ENCODE measurements at regions not wholly inside any gene's neighbourhood (a gene's known extent, or its start where the extent isn't known, plus 50 kb on each side); places are given as distances from the start of the nearest gene placed in this dataset.
"Not testable (repeated sequence)": the region's sequence is repeated elsewhere in the genome, so short reads cannot be mapped to it uniquely, and the experiment has no call there.

DNA sequence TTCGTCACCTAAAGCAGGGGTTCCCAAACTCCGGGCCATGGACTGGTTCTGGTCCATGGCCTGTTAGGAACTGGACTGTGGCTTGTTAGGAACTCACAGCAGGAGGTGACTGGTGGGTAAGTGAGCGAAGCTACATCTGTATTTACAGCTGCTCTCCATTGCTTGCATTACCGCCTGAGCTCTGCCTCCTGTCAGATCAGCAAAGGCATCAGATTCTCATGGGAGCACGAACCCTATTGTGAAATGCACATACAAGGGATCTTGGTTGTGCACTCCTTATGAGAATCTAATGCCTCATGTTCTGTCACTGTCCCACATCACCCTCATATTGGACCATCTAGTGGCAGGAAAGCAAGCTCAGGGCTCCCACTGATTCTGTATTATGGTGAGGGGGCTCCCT lies 217.0 kb downstream of the ZFP36L2 start:
- no peak for DNase-seq

DNA sequence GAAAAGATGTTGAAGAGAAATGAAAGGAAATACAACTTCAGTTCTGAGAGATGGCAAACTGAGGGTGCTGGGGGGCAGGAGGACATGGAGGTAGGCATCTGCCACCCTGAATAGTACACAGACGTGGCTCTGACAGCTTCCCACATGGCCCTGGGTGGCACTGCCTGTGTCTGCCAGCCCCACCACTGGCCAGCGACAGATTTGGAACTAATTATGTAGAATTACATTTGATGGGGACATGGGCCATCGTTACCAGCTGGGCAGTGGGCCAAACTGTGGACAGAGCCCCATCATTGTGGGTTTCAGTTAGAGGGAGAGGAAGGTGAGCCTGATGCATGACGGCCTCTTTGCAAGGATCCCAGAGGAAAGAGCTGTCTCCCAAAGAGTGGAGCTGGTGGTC lies 216.0 kb upstream of the HAAO start:
- DNase-seq: no peak

DNA sequence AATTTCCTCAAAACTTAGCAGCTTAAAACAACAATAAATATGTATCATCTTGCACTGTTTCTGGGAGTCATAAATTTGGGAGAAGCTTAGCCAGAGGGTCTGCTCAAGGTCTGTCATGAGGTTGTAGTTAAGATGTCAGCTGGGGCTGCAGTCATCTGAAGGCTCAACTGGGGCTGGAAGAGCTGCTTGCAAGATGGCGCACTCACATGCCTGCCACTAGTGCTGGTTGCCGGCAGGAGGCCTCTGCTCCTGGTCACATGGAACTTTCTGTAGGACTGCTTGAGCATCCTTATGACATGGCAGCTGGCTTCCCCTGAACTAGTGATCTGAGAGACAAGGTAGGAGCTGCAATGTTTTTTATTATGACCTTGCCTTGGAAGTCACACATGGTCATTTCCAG lies 215.5 kb upstream of the HAAO start:
- no peak for DNase-seq

DNA sequence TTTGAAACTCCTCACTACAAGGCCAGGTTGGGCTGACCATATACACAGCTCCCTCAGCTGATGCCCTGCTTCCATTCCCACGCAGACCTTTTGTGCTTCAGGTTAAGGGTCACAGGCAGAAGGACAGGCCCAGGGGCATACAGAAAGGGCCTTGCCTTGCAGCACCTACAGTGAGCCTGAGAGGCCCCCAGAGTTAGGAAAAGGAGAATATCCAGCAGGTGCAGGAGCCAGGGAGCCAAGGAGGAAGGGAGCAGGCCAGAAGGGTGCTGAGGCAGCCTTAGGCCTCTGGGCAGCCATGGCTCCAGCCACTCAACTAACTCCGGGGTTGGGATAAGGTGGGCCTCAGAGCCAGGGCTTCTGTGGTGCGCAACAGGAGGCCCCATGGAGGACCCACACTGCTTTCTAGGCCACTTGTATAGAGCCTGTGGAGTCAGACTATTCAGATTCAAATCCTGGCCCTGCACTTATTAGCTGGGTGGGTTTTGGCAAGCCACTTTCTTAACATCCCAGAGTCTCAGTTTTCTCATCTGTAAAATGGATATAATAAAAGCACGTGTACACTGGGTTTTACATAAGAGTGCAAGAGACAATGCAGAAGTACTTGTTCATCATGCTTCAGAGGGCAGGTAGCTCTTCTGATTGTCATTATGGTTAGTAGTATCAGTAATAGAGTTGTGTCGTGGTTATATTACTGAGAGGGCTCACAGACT lies 214.6 kb upstream of the HAAO start:
- no peak for DNase-seq

DNA sequence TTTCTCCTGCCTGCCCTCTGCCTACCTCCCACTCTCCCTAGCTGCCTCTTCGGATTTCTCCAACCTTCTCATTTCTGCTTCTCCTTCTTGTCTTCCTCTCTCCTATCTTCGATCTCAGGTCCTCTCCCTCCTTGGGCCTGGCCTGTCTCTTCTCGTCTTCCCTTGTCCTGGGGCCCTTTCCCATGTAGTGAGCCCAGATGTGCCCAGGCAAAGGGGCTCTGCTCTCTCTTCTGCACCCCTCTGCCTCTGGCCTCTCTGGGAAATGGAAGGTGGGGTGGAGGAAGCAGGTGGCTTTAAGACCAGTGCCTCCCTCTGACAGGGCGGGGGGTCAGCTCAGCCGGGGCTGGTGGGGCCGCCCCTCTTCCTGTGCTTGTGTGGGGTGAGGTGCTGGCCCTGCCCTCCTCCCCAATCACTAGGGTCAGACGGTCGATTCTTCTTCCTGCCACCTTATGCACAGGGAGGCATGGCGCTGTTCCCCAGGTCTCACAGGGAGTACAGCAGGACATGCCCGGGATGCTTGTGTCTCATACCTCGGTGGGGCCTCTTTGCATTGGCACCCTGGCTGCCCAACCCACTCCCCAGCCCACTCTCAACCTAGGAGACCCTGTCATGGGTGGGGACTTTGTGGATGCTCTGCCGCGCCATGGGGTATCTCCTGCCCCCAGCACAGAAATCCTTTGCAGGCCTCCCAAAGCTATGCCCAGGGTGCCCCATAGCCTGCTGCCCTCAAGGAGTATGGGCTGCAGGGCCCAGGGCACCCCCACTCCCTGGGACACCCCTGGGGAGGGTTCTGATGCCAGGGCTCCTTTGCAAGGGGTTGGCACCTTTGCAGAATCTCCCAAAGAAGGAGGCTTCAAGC lies 213.8 kb upstream of the HAAO start:
- no peak for DNase-seq

DNA sequence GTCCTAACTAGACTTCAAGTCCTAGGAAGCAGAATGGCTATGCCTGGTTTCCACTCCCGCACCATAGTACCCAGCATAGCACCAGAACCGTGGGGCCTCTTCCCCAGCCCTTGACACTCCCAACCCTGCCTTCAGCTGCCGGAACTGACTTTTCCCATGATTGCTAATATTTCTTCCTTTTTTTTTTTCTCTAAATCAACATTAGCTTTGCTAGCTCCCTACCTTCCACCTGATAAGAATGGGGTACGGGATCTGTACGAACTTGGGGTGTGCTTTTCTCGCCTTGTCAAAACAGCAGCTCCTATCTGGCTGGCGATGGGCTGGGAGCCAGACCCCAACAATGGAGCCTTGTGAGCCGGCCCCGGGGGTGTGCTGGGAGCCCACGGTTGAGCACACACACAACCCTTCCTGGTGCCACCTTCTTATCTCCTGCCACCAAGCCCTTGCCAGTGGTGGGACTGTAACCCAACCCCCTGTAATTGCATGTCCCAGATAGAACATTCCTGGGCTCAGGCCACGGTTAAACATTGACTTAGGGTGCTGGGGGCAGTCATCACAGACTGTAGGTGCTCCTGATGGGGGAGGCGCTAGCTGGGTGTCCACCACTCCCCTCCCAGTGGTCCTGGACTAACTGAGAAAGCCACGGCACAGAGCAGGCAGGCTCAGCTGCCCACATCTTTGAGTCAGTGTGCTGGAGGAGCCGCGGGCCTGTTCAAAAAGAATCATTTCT lies 213.0 kb upstream of the HAAO start:
- DNase-seq: no peak

DNA sequence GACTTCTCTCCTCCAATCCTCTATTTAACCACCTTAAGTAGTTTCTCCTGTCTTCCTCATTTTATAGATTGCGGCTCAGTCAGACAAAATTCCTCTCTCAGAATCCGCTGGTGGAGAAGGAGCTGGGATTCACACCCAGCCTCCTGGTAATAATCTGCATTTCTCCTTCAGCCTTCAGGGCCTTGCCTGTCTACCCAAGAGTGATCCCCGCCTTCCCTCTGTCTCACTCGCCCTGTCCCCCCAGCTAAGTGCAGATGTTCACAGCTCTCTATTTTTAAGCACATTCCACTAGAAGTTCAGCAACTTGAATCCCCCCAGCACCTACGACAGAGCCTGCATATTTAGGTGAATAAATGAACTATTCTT lies 212.5 kb upstream of the HAAO start:
- no peak for DNase-seq

DNA sequence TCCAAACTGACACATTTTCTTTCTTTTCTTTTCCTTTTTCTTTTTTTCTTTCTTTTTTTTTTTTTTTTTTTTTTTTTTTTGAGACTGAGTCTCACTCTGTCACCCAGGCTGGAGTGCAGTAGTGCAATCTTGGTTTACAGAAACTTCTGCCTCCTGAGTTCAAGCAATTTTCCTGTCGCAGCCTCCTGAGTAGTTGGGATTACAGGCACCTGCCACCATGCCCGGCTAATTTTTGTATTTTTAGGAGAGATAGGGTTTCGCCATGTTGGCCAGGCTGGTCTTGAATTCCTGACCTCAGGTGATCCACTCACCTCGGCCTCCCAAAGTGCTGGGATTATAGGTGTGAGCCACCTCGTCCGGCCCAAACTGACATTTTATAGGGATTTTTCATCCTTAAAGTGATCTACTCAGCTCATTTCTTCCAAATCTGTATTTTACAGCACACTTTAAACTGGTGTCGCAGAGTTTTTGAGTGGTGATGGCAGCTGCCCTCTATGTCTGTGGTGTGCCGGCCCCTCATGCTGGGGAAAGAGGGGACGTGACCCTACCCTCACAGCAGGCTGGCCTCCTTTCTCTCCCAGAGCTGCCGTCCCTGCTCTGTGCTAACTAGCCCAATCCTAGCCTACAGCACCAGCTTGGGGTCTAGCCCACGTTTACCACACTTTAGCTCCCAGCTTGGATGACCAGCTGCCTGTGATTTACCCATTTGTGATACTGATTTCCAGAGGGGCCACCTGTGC lies 211.9 kb upstream of the HAAO start:
- not testable (repeated sequence) for DNase-seq

DNA sequence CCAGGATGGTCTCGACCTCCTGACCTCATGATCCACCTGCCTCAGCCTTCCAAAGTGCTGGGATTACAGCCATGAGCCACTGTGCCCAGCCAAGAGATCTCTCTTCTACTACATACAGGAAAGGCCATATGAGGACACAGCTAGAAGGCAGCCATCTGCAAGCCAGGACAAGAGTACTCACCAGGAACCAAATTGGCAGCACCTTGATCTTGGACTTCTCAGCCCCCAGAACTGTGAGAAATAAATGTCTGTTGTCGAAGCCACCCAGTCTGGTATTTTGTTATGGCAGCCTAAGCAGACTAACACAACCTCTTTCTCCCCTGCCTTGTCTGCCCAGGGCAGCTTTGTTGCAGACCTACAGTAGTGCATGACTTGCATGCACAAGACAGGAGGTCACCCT lies 211.3 kb upstream of the HAAO start:
- no peak for DNase-seq

DNA sequence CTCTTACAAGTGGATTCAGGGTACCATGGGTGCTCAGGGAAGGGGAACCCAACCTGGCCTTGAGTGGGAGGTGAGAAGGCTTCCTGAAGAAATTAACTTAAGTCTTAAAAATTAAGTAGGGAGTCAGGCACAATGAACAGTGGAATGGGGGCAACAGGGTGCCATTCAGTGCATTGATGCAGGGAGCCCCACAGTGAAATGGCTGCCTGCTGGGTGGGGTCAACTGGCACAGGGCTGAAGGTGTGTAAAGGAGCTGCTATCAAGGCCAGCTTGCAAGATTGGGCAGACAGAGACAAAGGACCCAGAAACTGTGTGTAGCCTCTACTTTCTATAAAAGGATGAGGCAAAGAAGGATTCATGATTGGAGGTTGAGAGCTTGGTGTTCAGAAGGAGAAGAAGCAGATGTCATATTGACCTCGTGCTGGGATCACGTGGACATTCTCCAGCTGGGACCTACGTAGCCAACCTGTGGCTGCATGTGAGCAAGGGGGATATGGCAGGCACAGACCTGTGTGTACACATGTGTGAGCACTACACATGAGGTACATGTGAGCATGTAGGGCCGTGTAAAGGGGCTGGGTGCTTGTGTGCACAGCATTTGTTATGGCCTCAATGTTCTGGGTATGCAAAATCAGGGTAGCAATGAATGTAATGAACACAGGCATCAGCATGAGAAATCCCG lies 209.5 kb upstream of the HAAO start:
- DNase-seq: no peak

DNA sequence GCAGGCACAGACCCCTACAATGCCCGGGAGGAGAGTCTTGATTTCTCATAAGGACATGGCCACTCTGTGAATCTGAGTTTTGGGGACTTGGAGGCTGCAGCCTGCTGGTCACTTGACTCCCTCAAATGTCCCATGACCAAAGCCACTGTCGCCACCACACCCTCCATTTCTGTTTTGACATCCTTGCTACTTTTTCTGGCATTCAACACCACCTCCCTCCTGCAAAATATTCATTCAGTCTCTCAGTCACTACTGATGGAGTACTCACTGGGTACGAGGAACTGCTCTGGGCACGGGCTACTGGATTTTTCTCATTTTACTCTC lies 208.6 kb upstream of the HAAO start:
- DNase-seq: no peak

DNA sequence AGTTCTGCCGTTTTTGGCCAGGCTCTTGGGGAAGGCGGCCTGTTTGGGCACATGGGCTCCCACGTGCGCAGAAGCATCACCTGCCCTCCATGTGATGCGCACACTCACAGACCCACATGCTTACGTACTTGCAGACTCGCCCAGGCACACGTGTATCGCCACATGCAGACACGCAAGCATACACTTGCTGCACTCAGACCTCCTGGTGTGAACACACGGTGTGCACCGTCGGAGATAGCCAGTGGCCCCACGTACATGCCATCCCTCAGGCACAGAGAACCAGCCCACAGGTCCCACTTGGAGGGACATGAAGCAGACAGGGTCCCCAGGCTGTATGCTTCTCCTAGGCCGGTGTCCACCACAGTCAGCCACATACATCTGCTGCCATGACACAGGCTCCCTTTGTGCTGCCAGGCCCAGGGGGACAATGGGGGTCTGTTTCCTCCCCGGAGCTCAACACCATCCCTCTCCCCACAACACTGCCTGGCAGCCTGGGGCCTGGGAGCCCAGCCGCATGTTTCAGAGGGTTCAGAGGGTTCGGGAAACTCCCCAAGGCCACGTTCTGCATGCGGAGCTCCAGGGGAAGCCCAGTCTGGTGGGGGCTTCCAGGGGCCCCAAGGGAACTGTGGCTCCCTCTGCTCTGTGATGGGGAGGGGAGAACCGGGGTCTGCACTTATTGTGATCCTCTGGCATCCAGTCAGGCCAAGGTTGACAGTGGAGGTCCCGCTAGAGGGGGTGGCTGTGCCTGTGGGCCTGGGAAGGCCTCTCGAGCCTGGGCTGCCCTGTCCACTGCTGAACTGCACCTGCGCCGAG lies 208.1 kb upstream of the HAAO start:
- DNase-seq: no peak

DNA sequence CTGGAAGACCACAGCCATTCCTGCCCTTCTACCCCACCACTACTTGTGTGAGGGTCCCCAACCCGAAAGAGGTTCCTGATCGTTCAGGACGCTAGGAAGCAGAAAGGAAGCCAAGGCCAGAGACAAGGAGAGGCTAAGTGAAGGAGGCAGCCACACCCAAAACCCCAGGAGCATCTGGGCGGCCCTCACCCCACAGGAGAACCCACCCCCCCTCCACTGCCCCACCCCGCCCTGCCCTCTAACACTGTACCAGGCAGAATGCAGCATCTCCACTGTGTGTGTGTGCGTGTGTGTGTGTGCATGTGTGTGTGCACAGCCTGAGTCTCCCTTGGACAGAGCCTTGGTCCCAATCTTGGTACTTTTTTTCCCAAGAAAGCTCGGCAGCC lies 207.5 kb upstream of the HAAO start:
- no peak for DNase-seq

DNA sequence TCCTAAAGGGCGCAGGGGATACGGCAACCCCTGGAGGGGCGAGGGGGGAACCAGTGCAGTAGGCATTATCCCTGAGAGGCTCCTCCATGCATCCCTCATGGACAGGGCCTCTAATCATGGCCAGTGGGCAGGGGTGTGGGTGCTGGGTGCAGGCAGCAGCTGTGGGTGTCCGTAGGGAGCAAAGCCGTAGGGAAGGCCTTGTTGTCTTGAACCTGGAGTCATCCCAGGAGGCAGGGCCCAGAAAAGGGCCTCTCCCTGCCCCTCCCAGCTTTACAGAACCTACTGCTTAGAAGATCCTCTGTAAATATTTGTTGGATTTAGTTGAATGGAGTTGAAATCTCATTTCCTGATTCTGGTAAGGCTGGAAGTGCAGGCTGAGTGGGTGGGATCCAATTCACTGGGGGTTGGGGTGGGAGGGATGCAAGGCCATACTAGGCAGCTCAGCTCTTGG lies 207.0 kb upstream of the HAAO start:
- no peak for DNase-seq

DNA sequence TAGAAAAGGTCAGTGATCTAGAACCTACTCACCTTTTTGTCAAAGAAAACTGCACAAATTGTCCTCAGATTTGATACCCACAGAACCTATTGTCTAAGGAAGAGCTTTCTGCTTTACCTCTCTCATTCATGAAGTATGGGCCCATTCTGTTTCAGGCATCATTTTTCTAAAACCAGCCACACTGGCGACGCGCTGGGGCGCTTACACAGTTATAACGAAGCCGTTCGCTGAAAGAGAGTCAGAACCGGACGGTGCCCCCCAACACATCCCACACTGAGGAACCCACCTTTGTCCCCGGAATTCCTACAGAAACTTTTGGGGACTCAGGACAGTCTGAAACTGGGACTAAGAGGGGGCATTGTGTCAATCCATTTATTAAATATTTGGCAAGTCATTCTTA lies 206.3 kb upstream of the HAAO start:
- no peak for DNase-seq

DNA sequence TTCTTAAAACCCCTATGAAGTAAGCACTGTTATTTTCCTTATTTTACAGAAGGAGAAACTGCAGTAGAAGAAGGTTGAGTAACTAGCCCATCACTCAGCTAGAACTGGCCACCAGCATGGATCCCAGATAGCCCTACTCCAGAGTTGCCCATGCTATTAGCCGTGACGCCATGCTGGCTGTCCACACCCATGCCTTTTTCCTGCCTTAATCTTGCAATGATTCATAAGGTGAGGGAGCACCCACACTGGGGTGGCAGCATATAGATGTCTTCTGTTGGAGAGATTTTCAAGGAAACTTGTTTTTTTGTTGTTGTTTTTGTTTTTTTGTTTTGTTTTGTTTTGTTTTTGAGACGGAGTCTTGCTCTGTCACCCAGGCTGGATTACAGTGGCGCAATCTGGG lies 204.1 kb upstream of the HAAO start:
- no peak for DNase-seq

DNA sequence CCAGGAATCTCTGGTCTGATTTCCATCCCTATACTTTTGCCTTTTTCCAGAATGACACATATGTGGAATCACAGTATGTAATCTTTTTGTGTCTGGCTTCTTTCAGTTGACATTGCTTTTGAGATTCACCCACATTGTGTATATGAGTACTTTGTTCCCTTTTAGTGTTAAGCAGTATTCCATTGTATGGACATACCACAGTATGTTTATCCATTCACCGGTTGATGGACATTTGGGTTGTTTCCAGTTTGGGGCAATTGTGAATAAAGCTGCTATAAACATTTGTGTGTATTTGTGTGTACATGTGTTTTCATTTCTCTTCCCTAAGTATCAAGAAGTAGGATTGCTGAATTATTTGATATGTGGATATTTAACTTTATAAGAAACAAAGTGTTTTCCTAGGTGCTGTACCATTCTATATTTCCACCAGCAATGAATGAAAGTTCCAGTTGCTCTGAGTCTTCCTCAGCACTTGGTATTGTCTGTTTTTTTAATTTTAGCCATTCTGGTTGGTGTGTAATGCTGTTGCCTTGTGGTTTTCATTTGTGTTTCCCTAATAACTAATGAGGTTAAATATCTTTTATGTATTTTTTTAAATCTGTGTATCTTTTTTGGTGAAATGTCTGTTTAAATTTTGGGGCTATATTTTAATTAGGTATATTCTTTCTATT lies 203.5 kb upstream of the HAAO start:
- DNase-seq: no peak

DNA sequence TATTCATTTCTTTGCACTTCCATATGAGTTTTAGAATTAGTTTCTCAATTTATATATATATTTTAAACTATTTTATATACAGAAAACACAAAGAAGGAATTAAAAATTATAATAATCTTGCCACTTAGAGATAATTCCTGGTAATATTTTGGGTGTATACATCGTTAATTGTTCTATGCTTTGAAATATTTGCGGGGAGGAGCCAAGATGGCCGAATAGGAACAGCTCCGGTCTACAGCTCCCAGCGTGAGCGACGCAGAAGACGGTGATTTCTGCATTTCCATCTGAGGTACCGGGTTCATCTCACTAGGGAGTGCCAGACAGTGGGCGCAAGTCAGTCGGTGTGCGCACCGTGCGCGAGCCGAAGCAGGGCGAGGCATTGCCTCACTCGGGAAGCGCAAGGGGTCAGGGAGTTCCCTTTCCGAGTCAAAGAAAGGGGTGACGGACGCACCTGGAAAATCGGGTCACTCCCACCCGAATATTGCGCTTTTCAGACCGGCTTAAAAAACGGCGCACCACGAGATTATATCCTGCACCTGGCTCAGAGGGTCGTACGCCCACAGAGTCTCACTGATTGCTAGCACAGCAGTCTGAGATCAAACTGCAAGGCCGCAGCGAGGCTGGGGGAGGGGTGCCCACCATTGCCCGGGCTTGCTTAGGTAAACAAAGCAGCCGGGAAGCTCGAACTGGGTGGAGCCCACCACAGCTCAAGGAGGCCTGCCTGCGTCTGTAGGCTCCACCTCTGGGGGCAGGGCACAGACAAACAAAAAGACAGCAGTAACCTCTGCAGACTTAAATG lies 197.1 kb upstream of the HAAO start:
- not testable (repeated sequence) for DNase-seq

DNA sequence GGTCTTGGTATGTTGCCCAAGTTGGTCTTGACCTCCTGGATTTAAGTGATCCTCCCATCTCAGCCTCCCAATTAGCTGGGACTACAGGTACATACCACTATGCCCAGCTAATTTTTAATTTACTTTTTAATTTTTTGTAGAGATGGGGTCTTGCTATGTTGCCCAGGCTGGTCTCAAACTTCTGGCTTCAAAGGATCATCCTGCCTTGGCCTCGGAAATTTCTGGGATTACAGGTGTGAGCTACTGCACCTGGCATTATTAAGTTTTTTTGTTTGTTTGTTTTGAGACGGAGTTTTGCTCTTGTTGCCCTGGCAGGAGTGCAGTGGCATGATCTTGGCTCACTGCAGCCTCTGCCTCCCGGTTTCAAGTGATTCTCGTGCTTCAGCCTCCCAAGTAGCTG lies 195.7 kb upstream of the HAAO start:
- not testable (repeated sequence) for DNase-seq
